GM12873 (cell line): ENCODE measurements at regions not wholly inside any gene's neighbourhood (a gene's known extent, or its start where the extent isn't known, plus 50 kb on each side); places are given as distances from the start of the nearest gene placed in this dataset.

Experiments used
- CTCF ChIP-seq: IDR thresholded peaks from 2 replicates; pipeline ENCODE4 v1.5.1; 2012; ENCODE audit warnings: low read depth, mild to moderate bottlenecking, moderate library complexity, low read length, control low read depth; ENCODE audit not compliant: insufficient read depth; ENCODE audit errors: missing control alignments

- no peak for TF ChIP-seq CTCF
Observed at GRCh38 chr1:8216005-8216404, 101.9 kb upstream of the SLC45A1 start.

DNA sequence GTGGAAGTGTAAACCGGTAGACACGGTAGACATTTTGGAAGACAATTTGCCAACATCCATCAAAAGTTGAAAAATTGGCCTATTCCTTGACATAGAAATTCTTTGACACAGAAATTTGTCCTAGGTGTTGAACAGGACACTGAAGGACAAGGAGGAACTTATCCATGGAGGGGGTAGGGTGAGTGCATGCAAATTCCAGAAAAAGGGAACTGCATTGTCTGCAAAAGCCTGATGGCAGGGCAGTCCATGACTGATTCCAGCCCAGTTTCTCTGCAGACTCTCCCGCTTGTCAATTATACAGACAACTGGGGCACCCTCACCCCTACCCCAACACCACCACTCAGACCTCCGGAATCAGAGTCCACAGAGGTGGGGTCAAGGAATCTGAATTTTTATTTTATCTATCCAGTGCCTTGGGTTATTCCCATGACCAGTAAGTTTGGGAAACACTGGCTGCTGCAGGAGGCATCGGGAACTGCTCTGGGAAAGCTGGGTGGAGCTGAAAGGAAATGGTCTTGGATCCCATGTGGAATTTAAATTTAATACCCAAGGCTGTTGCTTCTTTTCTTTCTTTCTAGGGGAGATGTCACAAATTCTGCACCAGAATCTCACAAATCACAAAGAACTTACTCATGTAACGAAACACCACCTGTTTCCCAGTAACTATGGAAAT lies 103.3 kb upstream of the SLC45A1 start:
- no peak for TF ChIP-seq CTCF

DNA sequence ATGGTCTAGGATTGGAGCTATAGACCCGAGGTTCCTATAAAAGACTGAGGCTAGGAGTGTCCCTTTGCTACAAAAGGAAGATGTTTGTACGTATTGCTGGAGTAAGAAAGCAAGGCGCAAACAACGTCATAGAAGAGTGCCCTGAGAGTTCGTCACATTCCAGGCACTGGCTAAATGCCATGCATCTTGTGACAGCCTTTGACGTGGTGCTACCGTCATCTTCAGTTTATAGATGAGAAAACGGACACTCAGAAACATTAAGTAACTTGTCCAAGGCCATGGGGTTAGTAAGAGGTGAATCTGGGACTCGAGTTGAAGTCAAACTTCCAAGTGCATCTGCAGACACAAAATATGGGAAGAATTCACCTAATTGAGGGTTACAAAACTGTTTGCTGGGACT lies 104.2 kb upstream of the SLC45A1 start:
- no peak for TF ChIP-seq CTCF

- no peak for TF ChIP-seq CTCF
Observed at GRCh38 chr1:8213136-8213535, 104.8 kb upstream of the SLC45A1 start.

- no peak for TF ChIP-seq CTCF
Observed at GRCh38 chr1:8212580-8213031, 105.3 kb upstream of the SLC45A1 start.

DNA sequence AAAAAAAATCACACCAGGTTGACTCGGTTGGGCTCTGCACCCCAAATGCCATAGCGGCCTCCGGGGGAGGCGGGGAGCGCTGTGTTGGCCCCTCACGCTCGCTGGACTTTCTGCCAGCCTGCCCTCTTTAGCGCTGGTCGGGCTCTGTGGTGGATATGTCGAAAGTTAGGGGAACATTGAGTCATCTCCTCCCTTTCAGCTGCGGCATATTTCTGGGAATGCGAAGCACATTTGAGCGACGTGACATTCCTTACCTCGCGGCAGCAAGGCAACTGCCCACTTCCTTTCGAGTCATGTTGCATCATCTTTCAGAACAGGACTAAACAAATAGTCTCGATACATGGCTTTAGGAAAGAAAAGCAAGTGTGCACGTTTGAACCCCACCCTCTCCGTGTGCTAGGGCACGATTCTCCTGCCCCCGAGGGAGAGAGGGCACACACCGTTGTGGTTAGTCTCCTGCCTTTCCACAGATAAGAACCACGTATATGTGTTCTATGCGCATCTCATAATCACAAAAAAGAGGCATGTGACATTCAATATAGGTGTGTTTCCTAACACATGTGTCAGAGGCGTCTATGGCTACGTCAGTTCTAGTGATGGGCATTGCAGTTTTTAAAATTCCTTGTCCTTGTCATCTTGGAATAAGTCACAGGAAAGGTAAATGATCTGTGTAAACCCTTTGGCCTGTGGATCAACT lies 105.9 kb upstream of the SLC45A1 start:
- no peak for TF ChIP-seq CTCF

DNA sequence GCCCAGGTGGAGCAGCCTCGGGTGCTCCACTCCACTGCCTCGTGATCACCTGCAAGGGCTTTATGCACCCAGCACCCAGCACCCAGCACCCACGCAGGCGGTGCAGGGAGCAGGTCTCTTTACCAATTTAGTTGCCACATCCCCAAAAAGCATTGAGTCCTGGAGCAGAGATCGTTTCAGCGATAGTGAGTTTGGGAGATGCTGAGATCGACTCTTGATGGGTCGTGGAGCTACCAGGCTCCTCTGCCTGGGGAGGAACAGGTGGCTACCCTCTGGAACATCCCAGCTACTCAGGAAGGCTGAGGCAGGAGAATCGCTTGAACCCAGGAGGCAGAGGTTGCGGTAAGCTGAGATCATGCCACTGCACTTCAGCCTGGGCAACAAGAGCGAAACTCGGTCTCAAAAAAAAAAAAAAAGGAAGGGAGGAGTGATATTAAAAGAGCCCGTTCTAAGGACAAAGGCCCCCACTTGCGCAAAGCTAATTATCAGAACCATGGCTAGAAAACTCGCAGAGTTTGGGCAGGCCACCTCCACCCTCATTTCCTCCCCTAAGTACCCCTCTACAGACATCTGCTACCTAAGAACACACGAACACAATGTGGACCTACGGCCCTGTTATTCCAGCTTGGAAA lies 106.5 kb upstream of the SLC45A1 start:
- TF ChIP-seq CTCF: no peak
